GM10266 (cell line): ENCODE measurements at regions not wholly inside any gene's neighbourhood (a gene's known extent, or its start where the extent isn't known, plus 50 kb on each side); places are given as distances from the start of the nearest gene placed in this dataset.

ENCODE experiments used
- DNase-seq: peaks from one replicate; pipeline ENCODE4 v3.0.0; 2012; ENCODE audit errors: extremely low spot score
- CTCF ChIP-seq: IDR thresholded peaks from 2 replicates; pipeline ENCODE4 v1.5.1; 2012; ENCODE audit warnings: mild to moderate bottlenecking, low read depth; ENCODE audit not compliant: control insufficient read depth, insufficient read depth; ENCODE audit errors: missing control alignments

- no peak for TF ChIP-seq CTCF
- no peak for DNase-seq
Observed at GRCh38 chr2:8617590-8617989, 64.3 kb upstream of the ID2 start.

GRCh38 chr2:8619071-8619470 lies 62.8 kb upstream of the ID2 start:
- TF ChIP-seq CTCF = no peak
- no peak for DNase-seq

- DNase-seq = no peak
- no peak for TF ChIP-seq CTCF
Observed at GRCh38 chr2:8620611-8621382, 61.1 kb upstream of the ID2 start.

- no peak for DNase-seq
- TF ChIP-seq CTCF = no peak
Observed at GRCh38 chr2:8622199-8622911, 59.5 kb upstream of the ID2 start.

GRCh38 chr2:8622924-8623465 lies 58.9 kb upstream of the ID2 start:
- TF ChIP-seq CTCF = no peak
- DNase-seq = no peak

GRCh38 chr2:8623576-8623957 lies 58.3 kb upstream of the ID2 start:
- no peak for DNase-seq
- TF ChIP-seq CTCF = no peak
